Panc1 (cell line): ENCODE measurements at regions not wholly inside any gene's neighbourhood (a gene's known extent, or its start where the extent isn't known, plus 50 kb on each side); places are given as distances from the start of the nearest gene placed in this dataset.

Experiments
- ATAC-seq: fragments of 200-7000 bp; cut with Tn5 transposase; 2 replicates; pipeline ENCODE4 v1.9.1; 2020; ENCODE audit warnings: mild to moderate bottlenecking, moderate library complexity
- BruUV-seq: library from RNA; stranded (reverse); fragments of 400-500 nt; replicated peaks from 2 replicates; lab custom pipeline; 2021; lab: Mats Ljungman, UMichigan
- CTCF ChIA-PET: fragments of 300-600 bp; sonication (Branson Sonifier 250); formaldehyde crosslinking; loops from one replicate; lab custom pipeline; 2022; ENCODE audit warnings: antibody characterized with exemption; lab: Charles Lee
- POLR2A ChIA-PET: fragments of 300-600 bp; sonication (Branson Sonifier 250); formaldehyde crosslinking; loops from one replicate; lab custom pipeline; 2022; ENCODE audit warnings: antibody characterized with exemption; lab: Charles Lee
- DNase-seq: peaks from one replicate; pipeline ENCODE4 v3.0.0-alpha.2; 2010; ENCODE audit warnings: low read depth, low spot score
- H3K27ac ChIP-seq: 2 replicates; pipeline ENCODE4 v1.5.1; 2011; ENCODE audit warnings: mild to moderate bottlenecking, low read length, inconsistent platforms
- H3K27me3 ChIP-seq: fragments of 200-500 bp; sonication (Bioruptor generic); 2 replicates; pipeline ENCODE4 v1.6.0; 2014; ENCODE audit warnings: low read length, inconsistent platforms; ENCODE audit not compliant: control insufficient read depth, insufficient read depth
- H3K36me3 ChIP-seq: fragments of 200-500 bp; sonication (Bioruptor generic); 2 replicates; pipeline ENCODE4 v1.5.1; 2014; ENCODE audit warnings: inconsistent platforms, mild to moderate bottlenecking, low read length, moderate library complexity; ENCODE audit not compliant: control insufficient read depth, insufficient read depth
- H3K4me1 ChIP-seq: 2 replicates; pipeline ENCODE4 v1.5.1; 2011; ENCODE audit warnings: inconsistent platforms, mild to moderate bottlenecking, low read length, moderate library complexity; ENCODE audit not compliant: control insufficient read depth, insufficient read depth
- H3K4me3 ChIP-seq, 2 experiments: 2 replicates each; pipeline ENCODE4 v1.5.1; 2011 to 2012; ENCODE audit warnings: low read depth in 2 of 2, low read length in 2 of 2, mild to moderate bottlenecking in 2 of 2, inconsistent platforms in 1 of 2, moderate library complexity in 1 of 2
- H3K9me3 ChIP-seq: fragments of 200-500 bp; sonication (Bioruptor generic); 2 replicates; pipeline ENCODE4 v1.5.1; 2014; ENCODE audit warnings: low read depth, mild to moderate bottlenecking, inconsistent platforms, low read length, moderate library complexity; ENCODE audit not compliant: control insufficient read depth, insufficient read depth
- POLR2AphosphoS5 ChIP-seq: IDR thresholded peaks from 2 replicates; pipeline ENCODE4 v1.6.1; 2012; ENCODE audit warnings: mild to moderate bottlenecking, low read depth, low read length, moderate library complexity
- SIN3A ChIP-seq: IDR thresholded peaks from 2 replicates; pipeline ENCODE4 v1.6.1; 2012; ENCODE audit warnings: low read depth, mild to moderate bottlenecking, low read length, moderate library complexity, borderline replicate concordance; ENCODE audit not compliant: insufficient read depth
- TCF7L2 ChIP-seq: IDR thresholded peaks from 2 replicates; pipeline ENCODE4 v1.6.1; 2011; ENCODE audit warnings: mild to moderate bottlenecking, low read depth, low read length, inconsistent platforms
- in situ Hi-C: cut with HindIII; loops from 2 replicates; pipeline ENCODE4 v1.10.0; 2016; ENCODE audit warnings: low sequenced_read_pairs, low pct_unique_long_range_greater_than_20kb
- intact Hi-C: fragments of 100-400 bp; cut with micrococcal nuclease; formaldehyde crosslinking; loops from one replicate; pipeline ENCODE4 v1.10.0; 2022; ENCODE audit not compliant: unreplicated experiment
- TF ChIP-seq, protein P1 (sequence below): fragments of 450-650 bp; IDR thresholded peaks from 2 replicates; pipeline ENCODE4 v1.5.1; 2017; ENCODE audit warnings: mild to moderate bottlenecking
- TF ChIP-seq, protein P2 (sequence below), 2 experiments: IDR thresholded peaks; 2 replicates each; pipeline ENCODE4 v1.6.1; 2011 to 2012; ENCODE audit warnings: low read depth in 2 of 2, control low read depth in 1 of 2, low read length in 1 of 2, mild to moderate bottlenecking in 1 of 2, moderate library complexity in 1 of 2; ENCODE audit not compliant: insufficient read depth in 1 of 2

DNA sequence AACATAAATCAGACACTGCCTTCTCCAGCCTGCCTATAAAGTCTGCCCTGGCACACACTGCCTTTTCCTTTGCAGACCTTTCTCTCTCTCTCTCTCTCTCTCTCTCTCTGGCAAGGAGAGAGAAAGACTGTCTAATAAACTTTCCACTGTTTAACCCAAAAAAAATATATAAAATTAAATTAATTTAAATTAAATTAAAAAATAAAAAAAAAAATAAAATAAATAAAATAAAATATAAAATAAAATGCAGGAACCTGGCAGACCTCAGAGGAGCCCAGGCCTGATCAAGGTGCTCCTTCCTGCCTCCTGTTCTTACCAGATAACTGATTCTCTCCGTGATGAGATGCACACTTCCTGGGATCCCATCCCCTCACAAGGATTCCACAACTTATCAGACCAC lies 103.9 kb upstream of the VASH1 start:
- Histone ChIP-seq H3K27ac (no peak overlapping the region), H3K27me3 (peaks cover 2% of the 10 kb centered on the region; the same call in 1 of the 2 replicates), H3K4me1 (no peaks in the 10 kb centered on the region), H3K9me3 (no peaks in the 10 kb centered on the region; the same call in 1 of the 2 replicates), H3K36me3 (no peaks in the 10 kb centered on the region), H3K4me3 (no peak overlapping the region)
- ATAC-seq: no peak
- TF ChIP-seq, protein P1, sequence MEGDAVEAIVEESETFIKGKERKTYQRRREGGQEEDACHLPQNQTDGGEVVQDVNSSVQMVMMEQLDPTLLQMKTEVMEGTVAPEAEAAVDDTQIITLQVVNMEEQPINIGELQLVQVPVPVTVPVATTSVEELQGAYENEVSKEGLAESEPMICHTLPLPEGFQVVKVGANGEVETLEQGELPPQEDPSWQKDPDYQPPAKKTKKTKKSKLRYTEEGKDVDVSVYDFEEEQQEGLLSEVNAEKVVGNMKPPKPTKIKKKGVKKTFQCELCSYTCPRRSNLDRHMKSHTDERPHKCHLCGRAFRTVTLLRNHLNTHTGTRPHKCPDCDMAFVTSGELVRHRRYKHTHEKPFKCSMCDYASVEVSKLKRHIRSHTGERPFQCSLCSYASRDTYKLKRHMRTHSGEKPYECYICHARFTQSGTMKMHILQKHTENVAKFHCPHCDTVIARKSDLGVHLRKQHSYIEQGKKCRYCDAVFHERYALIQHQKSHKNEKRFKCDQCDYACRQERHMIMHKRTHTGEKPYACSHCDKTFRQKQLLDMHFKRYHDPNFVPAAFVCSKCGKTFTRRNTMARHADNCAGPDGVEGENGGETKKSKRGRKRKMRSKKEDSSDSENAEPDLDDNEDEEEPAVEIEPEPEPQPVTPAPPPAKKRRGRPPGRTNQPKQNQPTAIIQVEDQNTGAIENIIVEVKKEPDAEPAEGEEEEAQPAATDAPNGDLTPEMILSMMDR: no peak
- TF ChIP-seq, protein P2, sequence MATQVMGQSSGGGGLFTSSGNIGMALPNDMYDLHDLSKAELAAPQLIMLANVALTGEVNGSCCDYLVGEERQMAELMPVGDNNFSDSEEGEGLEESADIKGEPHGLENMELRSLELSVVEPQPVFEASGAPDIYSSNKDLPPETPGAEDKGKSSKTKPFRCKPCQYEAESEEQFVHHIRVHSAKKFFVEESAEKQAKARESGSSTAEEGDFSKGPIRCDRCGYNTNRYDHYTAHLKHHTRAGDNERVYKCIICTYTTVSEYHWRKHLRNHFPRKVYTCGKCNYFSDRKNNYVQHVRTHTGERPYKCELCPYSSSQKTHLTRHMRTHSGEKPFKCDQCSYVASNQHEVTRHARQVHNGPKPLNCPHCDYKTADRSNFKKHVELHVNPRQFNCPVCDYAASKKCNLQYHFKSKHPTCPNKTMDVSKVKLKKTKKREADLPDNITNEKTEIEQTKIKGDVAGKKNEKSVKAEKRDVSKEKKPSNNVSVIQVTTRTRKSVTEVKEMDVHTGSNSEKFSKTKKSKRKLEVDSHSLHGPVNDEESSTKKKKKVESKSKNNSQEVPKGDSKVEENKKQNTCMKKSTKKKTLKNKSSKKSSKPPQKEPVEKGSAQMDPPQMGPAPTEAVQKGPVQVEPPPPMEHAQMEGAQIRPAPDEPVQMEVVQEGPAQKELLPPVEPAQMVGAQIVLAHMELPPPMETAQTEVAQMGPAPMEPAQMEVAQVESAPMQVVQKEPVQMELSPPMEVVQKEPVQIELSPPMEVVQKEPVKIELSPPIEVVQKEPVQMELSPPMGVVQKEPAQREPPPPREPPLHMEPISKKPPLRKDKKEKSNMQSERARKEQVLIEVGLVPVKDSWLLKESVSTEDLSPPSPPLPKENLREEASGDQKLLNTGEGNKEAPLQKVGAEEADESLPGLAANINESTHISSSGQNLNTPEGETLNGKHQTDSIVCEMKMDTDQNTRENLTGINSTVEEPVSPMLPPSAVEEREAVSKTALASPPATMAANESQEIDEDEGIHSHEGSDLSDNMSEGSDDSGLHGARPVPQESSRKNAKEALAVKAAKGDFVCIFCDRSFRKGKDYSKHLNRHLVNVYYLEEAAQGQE (IDR thresholded peaks at IDR 0.05; ENCODE audit: insufficient read depth in 1 of 2, low read depth in 2 of 2, low read length in 1 of 2): no peak
- TF ChIP-seq SIN3A (no peak), POLR2AphosphoS5 (no peak), TCF7L2 (no peak)
- BruUV-seq: no TSS peak
- no peak for DNase-seq
- POLR2A ChIA-PET: no interaction called here
- in situ Hi-C loops: no loop called here
- CTCF ChIA-PET: no interaction called here
- intact Hi-C loops: no loop called here

DNA sequence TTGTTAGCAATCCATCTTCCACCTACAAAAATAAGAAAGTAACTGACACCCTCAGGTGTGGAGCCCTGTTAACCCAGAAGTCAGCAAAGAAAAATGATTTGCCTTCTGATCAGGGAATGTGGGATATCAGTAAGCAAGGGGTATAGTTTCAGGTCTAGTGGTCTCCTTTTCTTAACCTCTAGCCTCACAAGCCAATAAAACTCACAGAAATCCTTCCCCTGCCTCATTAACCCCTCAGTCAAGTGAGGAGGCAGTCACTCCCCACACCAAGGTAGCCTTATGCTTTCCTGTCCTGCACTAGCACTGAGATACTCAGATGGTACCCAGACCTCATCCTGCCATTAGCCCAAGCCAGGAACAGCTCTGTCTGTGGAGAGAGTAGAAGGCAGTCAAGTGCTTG lies 103.4 kb upstream of the VASH1 start:
- BruUV-seq: no TSS peak

More for the DNA sequence above, 103.4 kb upstream of the VASH1 start:
- peaks cover 2% of the 10 kb centered on the region; the same call in 1 of the 2 replicates for H3K27me3 ChIP-seq
- H3K27ac ChIP-seq: no peak overlapping the region
- ChIA-PET CTCF (no interaction called here), POLR2A (no interaction called here)
- H3K36me3 ChIP-seq: no peaks in the 10 kb centered on the region
- H3K4me3 ChIP-seq: no peak overlapping the region
- intact Hi-C loops: no loop called here
- no peak for DNase-seq
- no peak for ATAC-seq
- H3K9me3 ChIP-seq: no peaks in the 10 kb centered on the region; the same call in 1 of the 2 replicates
- no peak for TF ChIP-seq SIN3A
- TF ChIP-seq, protein P2 (IDR thresholded peaks at IDR 0.05; ENCODE audit: insufficient read depth in 1 of 2, low read depth in 2 of 2, low read length in 1 of 2): no peak
- TF ChIP-seq, protein P1: no peak
- TF ChIP-seq TCF7L2: no peak
- no peak for TF ChIP-seq POLR2AphosphoS5
- H3K4me1 ChIP-seq: no peaks in the 10 kb centered on the region
- in situ Hi-C loops: no loop called here
